ENCODE measurements at regions not wholly inside any gene's neighbourhood (a gene's known extent, or its start where the extent isn't known, plus 50 kb on each side); places are given as distances from the start of the nearest gene placed in this dataset.
"Not testable (repeated sequence)": the region's sequence is repeated elsewhere in the genome, so short reads cannot be mapped to it uniquely, and the experiment has no call there.

GRCh38 chr6:27854421-27854820 is 57.8 kb downstream of the OR2B2 start:
- DNase-seq, result no peak

DNA sequence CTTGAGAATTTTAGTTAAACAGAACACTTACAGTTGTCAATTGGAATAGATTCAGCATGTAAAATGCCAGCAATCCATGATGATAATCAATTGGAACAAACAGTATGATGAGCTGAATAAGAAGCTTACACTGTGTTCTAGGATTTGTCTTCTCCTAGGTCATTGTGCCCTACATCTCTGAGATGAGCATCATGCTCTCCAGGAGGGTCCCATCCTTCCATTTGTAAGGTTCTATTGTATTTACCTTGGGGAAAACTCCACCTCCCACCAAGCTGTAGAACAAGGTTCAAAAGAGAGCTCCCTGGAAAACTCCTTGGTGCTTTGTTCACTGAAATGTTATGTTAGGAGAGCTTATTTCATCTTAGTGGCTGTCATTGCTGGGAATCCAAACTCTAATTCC is 60.8 kb downstream of the OR2B2 start:
- no peak for DNase-seq

- not testable (repeated sequence) for DNase-seq
Observed at GRCh38 chr6:27849001-27849400, 63.2 kb downstream of the OR2B2 start.

GRCh38 chr6:27847706-27848105 is 64.5 kb downstream of the OR2B2 start:
- DNase-seq, result no peak

DNA sequence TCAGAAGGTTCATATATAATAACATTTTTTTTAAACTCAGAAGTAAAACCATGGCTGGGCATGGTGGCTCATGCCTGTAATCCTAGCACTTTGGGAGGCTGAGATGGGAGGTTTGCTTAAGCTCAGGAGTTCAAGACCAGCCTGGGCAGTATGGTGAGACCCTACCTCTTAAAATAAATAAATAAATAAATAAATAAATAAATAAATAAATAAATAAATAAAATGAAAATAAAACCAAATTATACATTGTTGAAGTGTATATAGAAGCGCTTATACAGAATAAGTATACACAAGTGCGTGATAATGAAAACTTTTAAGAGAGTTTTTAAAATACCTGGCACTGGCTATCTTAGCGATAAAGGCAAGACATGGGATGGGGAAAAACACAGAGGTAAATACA is 71.6 kb downstream of the OR2B2 start:
- no peak for DNase-seq

- DNase-seq, result peak; percentile 67
Observed at GRCh38 chr6:27839626-27840475, 72.3 kb downstream of the OR2B2 start.

DNA sequence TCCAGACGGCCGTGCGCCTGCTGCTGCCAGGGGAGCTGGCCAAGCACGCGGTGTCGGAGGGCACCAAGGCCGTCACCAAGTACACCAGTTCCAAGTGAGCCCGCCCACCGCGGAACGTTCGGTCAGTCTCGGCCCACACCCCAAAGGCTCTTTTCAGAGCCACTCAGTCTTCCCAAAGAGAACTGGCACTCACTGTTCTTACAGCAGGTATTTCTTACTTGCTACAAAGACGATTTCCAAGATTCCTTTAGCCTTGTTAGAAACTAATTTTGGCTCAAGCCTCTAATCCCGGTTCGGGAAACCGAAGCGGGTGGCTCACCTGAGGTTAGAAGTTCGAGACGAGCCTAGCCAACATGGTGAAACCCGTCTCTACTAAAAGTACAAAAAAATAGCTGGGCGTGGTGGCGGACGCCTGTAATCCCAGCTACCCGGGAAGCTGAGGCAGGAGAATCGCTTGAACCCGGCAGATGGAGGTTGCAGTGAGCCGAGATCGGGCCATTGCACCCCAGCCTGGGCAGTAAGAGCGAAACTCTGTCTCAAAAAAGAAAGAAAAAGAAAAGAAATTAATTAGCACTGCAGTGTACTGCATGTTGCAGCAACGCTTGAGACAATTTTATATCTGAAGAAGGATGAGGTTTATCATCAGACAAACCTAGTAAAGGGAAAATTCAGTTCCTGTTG is 73.1 kb downstream of the OR2B2 start:
- peak; percentile 83 for DNase-seq

DNA sequence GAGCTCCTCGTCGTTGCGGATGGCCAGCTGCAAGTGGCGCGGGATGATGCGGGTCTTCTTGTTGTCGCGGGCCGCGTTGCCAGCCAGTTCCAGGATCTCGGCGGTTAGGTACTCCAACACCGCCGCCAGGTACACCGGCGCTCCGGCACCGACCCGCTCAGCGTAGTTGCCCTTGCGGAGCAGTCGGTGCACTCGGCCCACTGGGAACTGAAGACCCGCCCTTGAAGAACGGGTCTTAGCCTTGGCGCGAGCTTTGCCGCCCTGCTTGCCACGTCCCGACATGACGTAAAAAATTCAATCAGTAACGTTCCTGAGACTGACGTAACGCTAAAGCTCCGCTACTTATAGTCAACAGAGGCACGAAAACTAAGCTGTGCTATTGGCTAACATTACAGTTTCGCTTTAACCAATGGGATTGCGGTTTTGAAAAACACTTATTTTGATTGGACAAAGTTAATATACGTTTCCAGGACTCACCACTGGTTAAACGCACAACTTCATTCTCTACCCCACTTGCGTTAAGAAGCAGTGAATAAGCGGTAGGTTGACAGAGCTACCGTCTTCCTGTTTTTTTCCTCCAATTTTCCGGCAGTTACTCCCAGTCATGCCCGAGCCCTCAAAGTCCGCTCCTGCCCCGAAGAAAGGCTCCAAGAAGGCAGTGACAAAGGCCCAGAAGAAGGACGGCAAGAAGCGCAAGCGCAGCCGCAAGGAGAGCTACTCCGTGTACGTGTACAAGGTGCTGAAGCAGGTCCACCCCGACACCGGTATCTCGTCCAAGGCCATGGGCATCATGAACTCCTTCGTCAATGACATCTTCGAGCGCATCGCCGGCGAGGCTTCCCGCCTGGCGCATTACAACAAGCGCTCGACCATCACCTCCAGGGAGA is 73.9 kb downstream of the OR2B2 start:
- DNase-seq, result peak; percentile 99

- no peak for DNase-seq
Observed at GRCh38 chr6:27837625-27838057, 74.6 kb downstream of the OR2B2 start.

GRCh38 chr6:27836783-27837624 is 75.2 kb downstream of the OR2B2 start:
- DNase-seq, result peak; percentile 96

DNA sequence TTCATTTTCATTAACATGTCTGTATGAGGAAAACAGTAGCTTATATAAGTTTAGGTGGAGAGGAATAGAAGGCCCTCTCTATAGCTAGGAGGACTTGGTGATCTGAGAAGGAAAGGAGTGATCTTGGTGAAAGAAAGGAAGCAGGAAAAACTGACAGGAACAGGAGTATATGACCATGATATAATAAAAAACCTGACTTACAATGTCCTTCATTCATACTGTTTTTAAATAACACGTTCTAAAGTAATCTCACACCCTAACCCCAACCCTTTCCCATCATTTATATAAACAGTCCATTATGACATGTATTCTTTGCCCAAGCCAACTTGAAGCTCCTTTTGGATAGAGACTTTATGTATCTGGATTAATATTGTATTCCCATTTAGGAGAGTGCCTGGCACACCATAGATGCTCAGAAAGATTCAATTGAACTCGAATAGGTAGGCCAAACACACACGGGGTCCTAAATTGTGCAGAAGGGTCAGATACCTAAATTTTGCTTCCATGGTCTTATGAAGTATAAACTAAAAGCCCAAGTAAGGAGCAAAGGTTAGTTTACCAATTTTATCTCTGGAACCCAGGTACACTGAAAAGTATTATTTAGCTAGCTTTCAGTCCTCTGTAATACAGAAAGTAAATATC is 75.9 kb downstream of the OR2B2 start:
- no peak for DNase-seq

GRCh38 chr6:27834879-27835549 is 77.2 kb downstream of the OR2B2 start:
- no peak for DNase-seq

- DNase-seq, result no peak
Observed at GRCh38 chr6:27834384-27834783, 77.8 kb downstream of the OR2B2 start.

- peak; percentile 85 for DNase-seq
Observed at GRCh38 chr6:27831434-27832081, 80.6 kb downstream of the OR2B2 start.

GRCh38 chr6:27830600-27831433 is 81.4 kb downstream of the OR2B2 start:
- peak; percentile 75 for DNase-seq

- DNase-seq, result no peak
Observed at GRCh38 chr6:27830212-27830599, 82.0 kb downstream of the OR2B2 start.

DNA sequence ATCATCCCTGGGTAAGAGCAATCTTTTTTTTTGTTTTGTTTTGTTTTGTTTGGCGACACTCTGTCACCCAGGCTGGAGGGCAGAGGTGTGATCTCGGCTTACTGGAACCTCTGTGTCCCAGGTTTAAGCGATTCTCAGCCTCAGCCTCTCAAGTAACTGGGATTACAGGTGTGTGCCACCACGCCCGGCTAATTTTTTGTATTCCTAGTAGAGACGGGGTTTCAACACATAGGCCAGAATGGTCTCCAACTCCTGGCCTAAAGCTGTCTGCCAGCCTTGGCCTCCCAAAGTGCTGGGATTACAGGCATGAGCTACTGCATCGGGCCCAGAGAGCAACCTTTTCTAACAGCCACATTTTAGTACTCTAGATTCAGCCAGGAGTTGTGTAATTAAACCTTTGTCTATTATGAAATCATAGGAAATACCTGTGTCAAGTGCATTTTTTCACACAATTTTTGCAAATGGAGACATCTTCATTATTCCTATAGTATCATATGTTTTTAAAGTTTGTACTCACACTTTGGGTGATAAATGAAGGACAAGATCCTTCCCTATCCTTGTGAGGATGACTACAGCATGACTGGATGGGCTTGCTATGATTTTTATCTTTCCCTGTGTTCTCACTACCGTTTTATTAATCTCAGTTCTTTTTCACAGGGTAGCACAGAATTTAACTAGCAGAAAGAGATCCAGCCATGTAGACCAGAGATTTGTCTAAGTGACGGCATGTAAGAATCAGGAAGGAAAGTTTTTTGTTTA is 82.6 kb downstream of the OR2B2 start:
- no peak for DNase-seq

GRCh38 chr6:27827477-27827876 is 84.7 kb downstream of the OR2B2 start:
- not testable (repeated sequence) for DNase-seq

- not testable (repeated sequence) for DNase-seq
Observed at GRCh38 chr6:27826612-27826985, 85.6 kb downstream of the OR2B2 start.

Measured in DMS53 (cell line).